ENCODE measurements at regions not wholly inside any gene's neighbourhood (a gene's known extent, or its start where the extent isn't known, plus 50 kb on each side); places are given as distances from the start of the nearest gene placed in this dataset.
A peak's percentile ranks its signal among the peaks of the same experiment; 100 is the strongest.

- no peak for DNase-seq
Measured at GRCh38 chr4:175871774-175872405, 59.8 kb upstream of the GPM6A start.

GRCh38 chr4:175873707-175874106 is 61.6 kb upstream of the GPM6A start:
- DNase-seq: no peak

- DNase-seq: no peak
Measured at GRCh38 chr4:175874306-175874705, 62.2 kb upstream of the GPM6A start.

- DNase-seq: no peak
Measured at GRCh38 chr4:175875993-175876771, 64.1 kb upstream of the GPM6A start.

GRCh38 chr4:175882891-175883290 is 70.8 kb upstream of the GPM6A start:
- DNase-seq: no peak

- no peak for DNase-seq
Measured at GRCh38 chr4:175884048-175884447, 72.0 kb upstream of the GPM6A start.

- no peak for DNase-seq
Measured at GRCh38 chr4:175891231-175891630, 79.2 kb upstream of the GPM6A start.

GRCh38 chr4:175891851-175892250 is 79.8 kb upstream of the GPM6A start:
- no peak for DNase-seq

GRCh38 chr4:175905925-175906324 is 93.9 kb upstream of the GPM6A start:
- DNase-seq: no peak

GRCh38 chr4:175906384-175906783 is 94.3 kb upstream of the GPM6A start:
- DNase-seq: no peak

- DNase-seq: no peak
Measured at GRCh38 chr4:175910700-175911099, 98.6 kb upstream of the GPM6A start.

- no peak for DNase-seq
Measured at GRCh38 chr4:175916626-175917351, 104.7 kb upstream of the GPM6A start.

- DNase-seq: no peak
Measured at GRCh38 chr4:175927121-175927520, 115.1 kb upstream of the GPM6A start.

- DNase-seq: no peak
Measured at GRCh38 chr4:175929441-175929840, 117.4 kb upstream of the GPM6A start.

- DNase-seq: no peak
Measured at GRCh38 chr4:175929932-175930331, 117.9 kb upstream of the GPM6A start.

- no peak for DNase-seq
Measured at GRCh38 chr4:175930471-175930870, 118.4 kb upstream of the GPM6A start.

GRCh38 chr4:175932116-175932515 is 120.1 kb upstream of the GPM6A start:
- no peak for DNase-seq

GRCh38 chr4:175934506-175934905 is 122.4 kb upstream of the GPM6A start:
- no peak for DNase-seq

- DNase-seq: no peak
Measured at GRCh38 chr4:175935016-175935661, 123.1 kb upstream of the GPM6A start.

GRCh38 chr4:175944126-175944910 is 121.3 kb upstream of the WDR17 start:
- DNase-seq: no peak

GRCh38 chr4:175946472-175947116 is 119.0 kb upstream of the WDR17 start:
- DNase-seq: peak in 1 of 5 experiments; percentile 42
